ENCODE measurements at regions not wholly inside any gene's neighbourhood (a gene's known extent, or its start where the extent isn't known, plus 50 kb on each side); places are given as distances from the start of the nearest gene placed in this dataset.
"Not testable (repeated sequence)": the region's sequence is repeated elsewhere in the genome, so short reads cannot be mapped to it uniquely, and the experiment has no call there.

DNA sequence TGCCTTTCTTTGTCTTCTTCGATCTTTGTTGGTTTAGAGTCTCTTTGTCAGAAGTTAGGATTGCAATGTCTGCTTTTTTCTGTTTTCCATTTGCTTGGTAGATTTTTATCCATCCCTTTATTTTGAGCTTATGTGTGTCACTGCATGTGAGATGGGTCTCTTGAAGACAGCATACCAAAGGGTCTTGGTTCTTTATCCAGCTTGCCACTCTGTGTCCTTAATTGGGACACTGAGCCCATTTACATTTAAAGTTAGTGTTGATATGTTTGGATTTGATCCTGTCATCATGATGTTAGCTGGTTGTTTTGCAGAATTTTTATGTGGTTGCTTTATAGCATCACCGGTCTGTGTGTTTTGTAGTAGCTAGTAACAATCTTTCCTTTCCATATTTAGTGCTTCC is 107.5 kb upstream of the SKAP2 start:
- not testable (repeated sequence) for DNase-seq

DNA sequence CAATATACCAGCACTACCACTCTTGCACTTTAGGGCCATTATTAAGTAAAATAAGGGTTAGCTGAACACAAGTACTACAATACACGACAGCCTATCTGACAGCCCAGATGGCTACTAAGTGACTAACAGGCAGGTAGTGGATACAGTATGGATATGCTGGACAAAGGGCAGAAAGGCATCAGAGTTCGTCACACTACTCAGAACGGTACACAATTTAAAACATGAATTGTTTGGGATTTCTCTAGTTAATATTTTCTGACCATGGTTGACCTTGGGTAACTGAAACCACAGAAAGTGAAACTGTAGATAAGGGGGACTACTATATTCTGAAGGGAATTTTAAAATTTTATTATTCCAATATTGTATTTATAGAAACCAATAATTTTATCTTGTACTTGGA is 101.3 kb upstream of the SKAP2 start:
- no peaks in the 10 kb centered on the region for H3K36me3 ChIP-seq

More for the DNA sequence above, 107.5 kb upstream of the SKAP2 start:
- H3K36me3 ChIP-seq, H3K4me3 ChIP-seq, H3K27me3 ChIP-seq: not testable (repeated sequence)
- peaks cover 10% of the 10 kb centered on the region for H3K9me3 ChIP-seq

DNA sequence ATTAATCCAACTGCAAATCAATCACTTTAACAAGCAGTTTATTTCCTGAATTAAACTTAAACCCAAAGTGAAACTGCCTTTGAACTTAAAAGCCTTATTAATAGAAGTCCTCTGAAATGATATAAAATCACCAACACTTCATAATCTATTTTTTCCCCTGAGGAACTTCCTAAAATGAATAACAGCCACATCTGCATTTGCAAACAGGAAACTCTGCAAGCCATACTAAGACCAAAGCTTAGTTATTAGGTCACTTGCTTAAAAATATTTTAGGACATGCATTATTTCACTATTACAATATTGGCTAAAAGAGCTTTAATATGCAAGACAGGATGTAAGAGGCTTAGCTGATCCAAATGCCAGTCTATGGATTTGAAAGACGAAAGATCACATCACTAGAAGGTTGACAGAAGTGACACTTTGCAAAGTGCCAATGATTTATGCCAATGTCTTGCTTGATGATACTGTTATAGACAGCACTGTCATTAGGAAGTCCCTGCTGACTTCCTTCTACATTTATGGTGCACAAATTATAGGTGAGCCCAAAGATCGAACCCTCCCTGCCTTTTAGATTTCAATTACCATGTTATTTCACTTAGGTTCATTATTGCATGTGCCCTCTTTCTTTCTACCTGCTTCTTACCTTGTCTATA is 99.9 kb upstream of the SKAP2 start:
- no peaks in the 10 kb centered on the region for H3K27me3 ChIP-seq
- DNase-seq: no peak
- no peak overlapping the region for H3K4me3 ChIP-seq
- no peaks in the 10 kb centered on the region for H3K9me3 ChIP-seq
- H3K36me3 ChIP-seq: no peaks in the 10 kb centered on the region

More for the DNA sequence above, 101.3 kb upstream of the SKAP2 start:
- Histone ChIP-seq H3K27me3 (no peaks in the 10 kb centered on the region), H3K9me3 (no peaks in the 10 kb centered on the region; the same call in 1 of the 2 replicates), H3K4me3 (no peak overlapping the region)
- no peak for DNase-seq

DNA sequence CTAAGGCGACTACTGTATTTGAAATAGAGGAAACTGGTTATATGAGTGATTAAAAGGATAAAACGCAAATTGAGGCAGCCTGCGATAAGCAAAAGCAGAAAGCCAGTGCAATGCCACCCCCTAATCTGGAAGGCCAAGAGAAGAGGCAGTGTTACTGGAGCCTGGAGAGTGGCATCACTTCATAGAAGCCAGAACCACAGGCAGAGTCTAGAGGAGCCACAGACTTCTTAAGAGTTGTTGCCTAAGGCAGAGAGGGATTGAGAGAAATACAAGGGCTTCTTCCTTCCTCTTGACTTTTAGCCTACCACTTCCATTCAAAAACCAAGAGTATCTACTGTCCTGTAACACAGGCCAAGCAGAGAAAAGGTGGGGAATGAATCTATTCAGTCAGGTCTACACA is 94.9 kb upstream of the SKAP2 start:
- peak; percentile 5 for DNase-seq
- H3K4me3 ChIP-seq: no peak overlapping the region
- H3K27me3 ChIP-seq: no peaks in the 10 kb centered on the region
- H3K36me3 ChIP-seq: no peaks in the 10 kb centered on the region
- H3K9me3 ChIP-seq: no peaks in the 10 kb centered on the region

DNA sequence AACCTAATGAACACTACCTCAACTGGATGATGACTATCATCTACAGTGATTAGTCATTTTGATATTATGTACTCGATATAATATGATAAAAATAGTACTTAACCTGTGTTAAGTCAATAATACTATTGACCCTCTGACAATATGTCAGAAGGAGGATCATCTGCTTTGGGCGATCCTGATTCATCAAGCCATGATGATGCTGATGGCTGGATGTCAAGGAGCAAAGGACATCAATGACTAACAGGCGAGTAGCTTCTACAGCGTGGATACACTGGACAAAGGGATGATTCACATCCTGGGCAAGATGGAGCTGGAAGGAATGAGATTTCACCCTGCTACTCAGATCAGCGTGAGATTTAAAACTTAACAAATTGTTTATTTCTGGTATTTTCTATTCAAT is 94.4 kb upstream of the SKAP2 start:
- Histone ChIP-seq H3K4me3 (no peak overlapping the region), H3K9me3 (no peaks in the 10 kb centered on the region), H3K36me3 (no peaks in the 10 kb centered on the region), H3K27me3 (no peaks in the 10 kb centered on the region)
- DNase-seq: peak; percentile 85

DNA sequence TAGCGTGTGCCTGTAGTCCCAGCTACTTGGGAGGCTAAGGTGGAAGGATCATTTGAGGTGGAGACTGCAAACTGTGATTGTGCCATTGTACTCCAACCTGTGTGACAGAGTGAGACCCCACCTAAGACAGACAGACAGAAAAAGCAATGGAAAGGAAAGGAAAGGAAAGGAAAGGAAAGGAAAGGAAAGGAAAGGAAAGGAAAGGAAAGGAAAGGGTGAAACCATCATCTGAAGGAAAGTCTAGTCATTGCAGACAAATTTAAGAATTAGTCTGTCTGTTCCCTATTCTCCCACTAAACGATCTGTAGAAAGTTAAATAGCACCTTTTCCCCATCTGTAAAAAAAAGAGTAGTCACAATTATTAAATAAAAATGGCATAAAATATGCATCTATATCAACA is 91.1 kb upstream of the SKAP2 start:
- no peak for DNase-seq
- no peak overlapping the region for H3K4me3 ChIP-seq
- H3K9me3 ChIP-seq: no peaks in the 10 kb centered on the region
- no peaks in the 10 kb centered on the region for H3K27me3 ChIP-seq
- no peaks in the 10 kb centered on the region for H3K36me3 ChIP-seq

DNA sequence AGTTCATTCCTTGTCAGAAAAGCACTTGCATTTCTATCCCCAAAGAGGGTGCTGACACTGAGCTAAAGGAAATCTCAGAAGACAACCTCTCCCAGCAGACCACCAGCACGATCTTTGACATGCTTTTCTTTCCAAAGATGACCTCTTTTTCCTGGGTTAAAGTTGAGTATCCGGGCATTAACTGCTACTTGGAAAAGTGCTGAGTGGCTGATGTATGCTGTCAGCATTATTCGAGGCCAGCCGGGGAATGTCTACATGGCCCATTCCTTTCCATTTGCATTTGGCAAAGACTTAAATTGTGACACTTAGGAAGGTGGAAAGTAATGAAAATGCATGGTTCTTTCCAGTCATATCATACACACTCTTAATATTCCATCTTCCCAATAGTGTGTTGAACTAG is 90.6 kb upstream of the SKAP2 start:
- DNase-seq: no peak
- H3K4me3 ChIP-seq: no peak overlapping the region

DNA sequence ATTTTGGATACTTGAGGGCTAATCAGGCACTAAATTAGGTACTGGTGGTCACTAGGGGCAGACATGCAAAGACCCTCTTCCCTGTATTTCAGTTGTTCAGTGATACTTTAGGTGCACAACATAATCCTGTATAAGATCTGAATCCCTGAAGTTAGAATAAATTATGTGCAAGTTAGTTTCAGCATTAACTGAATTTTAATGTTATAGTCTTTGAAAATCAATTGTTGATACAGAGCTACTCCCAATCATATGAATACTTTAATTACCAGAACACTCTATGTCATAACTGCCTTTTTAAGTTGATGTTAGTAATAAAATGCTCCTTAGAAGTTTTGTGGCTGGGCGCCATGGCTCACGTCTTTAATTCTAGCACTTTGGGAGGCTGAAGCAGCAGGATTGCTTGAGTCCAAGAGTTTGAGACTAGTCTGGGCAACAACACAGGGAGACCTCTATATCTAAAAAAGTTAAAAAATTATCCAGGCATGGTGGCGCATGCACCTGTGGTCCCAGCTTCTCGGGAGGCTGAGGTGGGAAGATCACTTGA is 87.1 kb upstream of the SKAP2 start:
- Histone ChIP-seq H3K27me3 (no peaks in the 10 kb centered on the region), H3K9me3 (no peaks in the 10 kb centered on the region), H3K4me3 (no peak overlapping the region), H3K36me3 (no peaks in the 10 kb centered on the region)
- DNase-seq: no peak

More for the DNA sequence above, 90.6 kb upstream of the SKAP2 start:
- H3K9me3 ChIP-seq: no peaks in the 10 kb centered on the region
- H3K27me3 ChIP-seq: no peaks in the 10 kb centered on the region
- H3K36me3 ChIP-seq: no peaks in the 10 kb centered on the region

DNA sequence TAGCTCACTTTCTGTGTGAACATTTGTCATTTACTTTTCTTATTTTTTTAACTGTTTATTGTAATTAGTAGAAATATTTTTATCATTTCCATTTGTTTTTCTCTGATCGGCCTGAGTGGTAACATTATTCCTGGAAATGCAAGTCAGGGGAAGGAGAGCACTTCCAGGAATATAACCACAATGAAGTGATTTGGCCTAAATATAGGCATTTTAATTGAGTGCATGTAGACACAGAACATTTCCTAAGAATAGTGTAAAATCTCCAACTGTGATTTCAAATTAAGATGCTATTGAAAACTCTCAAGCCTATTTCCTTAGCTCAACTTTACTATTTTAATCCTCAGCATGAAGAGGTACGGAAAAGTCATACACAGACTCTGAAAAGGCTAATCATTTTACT is 86.5 kb upstream of the SKAP2 start:
- DNase-seq: no peak
- H3K9me3 ChIP-seq: no peaks in the 10 kb centered on the region
- no peaks in the 10 kb centered on the region for H3K27me3 ChIP-seq
- no peak overlapping the region for H3K4me3 ChIP-seq
- H3K36me3 ChIP-seq: no peaks in the 10 kb centered on the region

DNA sequence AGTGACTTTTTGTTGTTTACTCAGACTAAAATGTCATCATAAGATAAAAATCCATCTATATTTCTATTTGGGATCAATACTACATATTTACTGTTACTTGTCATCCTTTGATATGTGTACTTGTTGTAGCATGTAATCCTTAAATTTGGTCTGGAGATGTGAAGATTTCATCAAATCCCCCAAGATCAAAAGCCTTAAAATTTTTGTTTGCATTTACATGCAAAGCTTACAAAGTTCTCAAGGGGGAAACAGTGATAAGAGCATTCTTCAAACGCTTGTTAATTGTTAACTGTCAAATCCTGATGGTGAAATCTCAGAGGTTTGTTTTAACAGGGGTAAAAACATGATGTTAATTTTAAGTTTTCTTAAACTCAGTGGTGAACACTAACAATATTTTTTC is 84.9 kb upstream of the SKAP2 start:
- no peak for DNase-seq
- no peaks in the 10 kb centered on the region for H3K9me3 ChIP-seq

DNA sequence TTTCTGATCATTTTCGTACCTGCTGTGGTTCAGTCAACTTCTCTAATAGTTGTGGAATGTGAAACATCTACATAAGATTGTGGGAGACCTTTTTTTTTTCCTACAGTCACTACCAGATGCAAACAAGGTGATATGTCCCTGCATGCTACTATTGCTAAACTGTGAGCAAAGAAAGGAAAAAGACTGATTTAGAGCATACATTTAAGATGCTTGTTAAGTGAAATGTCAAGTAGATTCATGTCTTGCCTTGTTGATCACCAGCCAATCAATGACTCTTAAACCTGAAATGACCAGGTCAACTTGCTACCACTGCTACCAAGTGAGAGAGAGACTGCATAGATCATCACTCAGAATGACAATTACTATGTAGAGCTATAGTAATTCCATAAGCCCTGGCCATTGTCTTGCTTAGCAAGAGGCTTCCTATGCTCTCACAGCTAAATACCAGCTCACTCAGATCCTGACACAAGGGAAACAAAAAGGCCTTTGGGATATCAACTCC is 84.3 kb upstream of the SKAP2 start:
- Histone ChIP-seq H3K9me3 (no peaks in the 10 kb centered on the region), H3K4me3 (no peak overlapping the region), H3K36me3 (no peaks in the 10 kb centered on the region), H3K27me3 (no peaks in the 10 kb centered on the region)
- DNase-seq: no peak

More for the DNA sequence above, 84.9 kb upstream of the SKAP2 start:
- no peaks in the 10 kb centered on the region for H3K27me3 ChIP-seq
- no peaks in the 10 kb centered on the region for H3K36me3 ChIP-seq
- H3K4me3 ChIP-seq: no peak overlapping the region

DNA sequence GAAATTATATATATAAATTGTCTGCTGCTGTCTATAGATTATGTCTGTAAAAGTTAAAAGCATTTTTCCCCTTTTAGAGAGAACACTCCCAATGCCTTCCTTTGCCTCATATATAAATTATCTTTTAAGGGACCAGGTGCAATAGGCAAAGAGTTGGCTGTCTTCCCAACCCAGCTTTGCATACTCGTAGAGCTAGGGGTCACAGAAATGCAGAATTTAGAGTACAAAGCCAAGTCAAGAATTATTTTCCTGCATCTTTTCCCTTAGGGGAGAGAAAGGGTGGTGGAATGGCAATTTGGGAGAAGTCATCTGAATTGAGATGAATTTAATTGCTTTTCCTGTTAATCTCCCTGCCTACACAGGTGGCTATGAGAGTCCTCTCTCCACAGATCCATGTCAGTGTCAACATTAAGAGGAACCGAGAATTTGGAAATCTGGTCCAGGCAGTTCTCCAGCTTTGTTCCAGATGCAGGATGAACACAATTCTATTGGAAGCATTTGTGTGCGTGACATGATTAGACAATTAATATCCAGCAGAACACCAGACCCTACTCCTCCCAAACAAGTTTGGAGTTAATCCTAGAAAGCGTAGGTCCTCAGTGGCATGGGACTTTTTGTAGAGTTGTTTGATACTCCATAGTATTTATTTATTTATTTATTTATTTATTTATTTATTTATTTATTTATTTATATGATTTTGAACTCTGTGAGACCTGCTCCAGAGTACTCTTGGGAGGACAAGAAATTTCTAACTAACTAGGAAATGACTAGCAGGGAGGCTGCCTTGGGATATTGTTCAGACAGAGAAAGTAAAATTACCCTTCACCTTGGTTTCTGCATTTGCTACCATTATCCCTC is 80.3 kb upstream of the SKAP2 start:
- H3K9me3 ChIP-seq: no peaks in the 10 kb centered on the region
- H3K4me3 ChIP-seq: no peak overlapping the region
- H3K36me3 ChIP-seq: no peaks in the 10 kb centered on the region
- DNase-seq: no peak
- H3K27me3 ChIP-seq: no peaks in the 10 kb centered on the region

DNA sequence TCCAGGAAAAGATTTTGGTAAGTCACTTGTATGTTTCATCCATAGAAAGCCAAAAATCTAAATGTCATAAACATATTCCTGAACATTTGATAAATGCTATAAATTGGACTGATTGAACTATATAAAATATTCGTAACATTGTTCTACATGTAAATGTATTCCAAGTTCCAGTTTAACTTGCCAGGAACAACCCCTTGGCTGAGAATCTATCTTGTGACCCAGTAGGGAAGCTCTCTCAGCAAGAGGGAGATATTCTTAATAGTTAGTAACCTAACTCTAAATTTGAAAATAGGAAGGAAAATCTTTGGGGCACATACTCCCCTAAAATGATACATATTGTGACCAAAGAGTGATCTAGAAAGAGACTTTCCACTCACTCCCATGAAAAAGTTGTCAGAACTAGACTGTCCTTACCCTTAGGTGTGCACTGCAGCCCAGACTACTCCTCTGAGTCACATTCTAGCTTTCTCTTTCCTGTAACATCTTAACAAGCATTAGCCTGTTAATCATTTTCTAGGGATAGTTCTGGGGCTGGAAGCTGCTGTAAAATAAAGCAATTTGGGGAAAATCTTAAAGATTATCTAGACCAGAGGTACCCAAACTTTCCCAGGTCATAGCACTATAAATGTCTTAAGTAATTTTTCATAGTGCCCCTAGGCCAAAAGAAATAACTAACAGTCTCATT is 73.7 kb upstream of the SKAP2 start:
- Histone ChIP-seq H3K27me3 (no peaks in the 10 kb centered on the region), H3K4me3 (no peak overlapping the region), H3K36me3 (no peaks in the 10 kb centered on the region), H3K9me3 (no peaks in the 10 kb centered on the region)
- no peak for DNase-seq

DNA sequence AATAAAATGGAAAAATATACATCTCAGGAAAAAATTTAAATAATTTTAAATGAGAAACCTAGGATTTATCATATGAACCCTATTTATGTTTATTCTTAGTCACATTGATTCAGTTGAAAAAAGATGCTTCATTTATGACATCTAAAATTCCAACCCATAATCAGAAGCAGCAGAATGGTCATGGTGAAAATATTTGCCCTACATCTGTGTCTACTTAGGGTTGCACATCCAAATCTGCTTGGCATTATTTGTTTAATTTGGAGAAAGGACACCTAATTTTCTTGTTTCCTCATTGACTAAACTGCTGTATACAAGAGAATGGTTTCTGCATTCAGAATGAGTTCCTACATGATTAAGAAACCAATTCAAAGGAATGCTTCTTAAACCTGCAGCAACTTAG is 72.9 kb upstream of the SKAP2 start:
- H3K9me3 ChIP-seq: no peaks in the 10 kb centered on the region

DNA sequence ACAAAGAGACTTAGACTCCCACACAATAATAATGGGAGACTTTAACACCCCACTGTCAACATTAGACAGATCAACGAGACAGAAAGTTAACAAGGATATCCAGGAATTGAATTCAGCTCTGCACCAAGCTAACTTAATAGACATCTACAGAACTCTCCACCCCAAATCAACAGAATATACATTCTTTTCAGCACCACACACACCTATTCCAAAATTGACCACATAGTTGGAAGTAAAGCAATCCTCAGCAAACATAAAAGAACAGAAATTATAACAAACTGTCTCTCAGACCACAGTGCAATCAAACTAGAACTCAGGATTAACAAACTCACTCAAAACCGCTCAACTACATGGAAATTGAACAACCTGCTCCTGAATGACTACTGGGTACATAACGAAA is 68.2 kb upstream of the SKAP2 start:
- DNase-seq, H3K36me3 ChIP-seq, H3K4me3 ChIP-seq, H3K27me3 ChIP-seq, H3K9me3 ChIP-seq: not testable (repeated sequence)

More for the DNA sequence above, 72.9 kb upstream of the SKAP2 start:
- no peaks in the 10 kb centered on the region for H3K36me3 ChIP-seq
- no peak overlapping the region for H3K4me3 ChIP-seq
- H3K27me3 ChIP-seq: no peaks in the 10 kb centered on the region
- DNase-seq: no peak

DNA sequence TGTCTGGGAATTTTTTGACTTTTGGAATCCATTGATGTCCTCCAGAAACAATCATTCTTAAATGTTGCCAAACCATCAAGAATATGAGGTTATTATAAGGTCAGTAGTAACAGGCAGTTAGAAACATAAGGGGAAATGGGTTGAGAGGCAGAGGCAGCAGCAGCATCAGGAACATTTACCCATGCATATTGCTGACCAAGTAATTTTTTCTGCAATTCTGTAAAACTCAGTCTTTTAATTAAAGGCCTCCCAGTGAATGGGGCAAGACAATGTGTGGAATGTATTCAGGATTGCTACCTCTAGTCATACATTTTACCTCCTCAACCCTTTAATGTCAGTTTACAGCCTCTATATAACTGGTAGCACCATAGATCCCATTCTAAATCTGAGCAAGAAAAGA is 66.5 kb upstream of the SKAP2 start:
- DNase-seq: no peak
- Histone ChIP-seq H3K9me3 (no peaks in the 10 kb centered on the region), H3K36me3 (no peaks in the 10 kb centered on the region), H3K4me3 (no peak overlapping the region), H3K27me3 (no peaks in the 10 kb centered on the region)

DNA sequence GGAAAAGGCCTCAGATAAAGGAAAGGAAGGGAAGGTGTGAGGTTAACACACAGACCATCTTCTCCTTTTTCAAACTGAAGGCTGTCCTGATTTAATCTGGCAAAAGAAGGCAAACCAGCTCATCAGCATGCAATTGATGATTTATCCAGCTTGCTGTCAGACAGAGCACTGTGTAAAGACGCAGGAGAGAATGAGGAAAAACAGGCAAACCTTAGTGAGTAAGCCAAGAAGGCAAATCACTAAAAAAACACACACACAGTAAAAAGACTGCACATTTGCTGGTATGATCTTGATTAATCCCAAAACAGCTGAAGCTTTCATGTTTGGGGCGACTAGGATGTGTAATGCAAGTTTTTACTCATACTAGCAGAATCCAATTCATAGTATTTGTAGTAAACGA is 65.8 kb upstream of the SKAP2 start:
- Histone ChIP-seq H3K36me3 (no peaks in the 10 kb centered on the region), H3K27me3 (no peaks in the 10 kb centered on the region), H3K9me3 (no peaks in the 10 kb centered on the region), H3K4me3 (no peak overlapping the region)
- DNase-seq: no peak
